SIG-M5 treated with dmso at 0.1 percent for 504 hours (cell line): ENCODE measurements at regions not wholly inside any gene's neighbourhood (a gene's known extent, or its start where the extent isn't known, plus 50 kb on each side); places are given as distances from the start of the nearest gene placed in this dataset.

Source experiments
- DNase-seq: peaks from one replicate; lab custom pipeline; 2025; ENCODE audit not compliant: unreplicated experiment; lab: John Stamatoyannopoulos, UW

- no peak for DNase-seq
Measured at GRCh38 chr2:12334412-12334966, 382.2 kb upstream of the TRIB2 start.

DNA sequence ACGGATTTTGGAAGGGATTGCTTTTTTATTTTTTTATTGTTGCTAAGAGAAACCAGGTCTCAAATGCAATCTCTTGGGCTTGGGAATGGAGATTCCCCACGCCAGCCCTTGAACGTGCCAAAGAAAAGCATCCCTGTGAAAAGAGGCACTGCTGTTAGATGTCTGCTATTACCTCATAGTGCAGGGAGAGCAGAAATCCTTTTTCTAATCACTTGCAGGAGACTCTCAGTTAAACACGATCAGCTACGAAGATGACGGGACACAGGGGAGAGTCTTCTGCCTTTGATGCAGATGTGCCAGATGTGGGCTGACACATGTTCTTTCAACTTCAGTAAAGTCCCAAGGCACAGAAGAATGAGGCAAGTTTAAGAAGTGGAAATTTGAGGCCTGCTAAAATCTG lies 381.6 kb upstream of the TRIB2 start:
- no peak for DNase-seq

- no peak for DNase-seq
Measured at GRCh38 chr2:12335995-12336394, 380.7 kb upstream of the TRIB2 start.

DNA sequence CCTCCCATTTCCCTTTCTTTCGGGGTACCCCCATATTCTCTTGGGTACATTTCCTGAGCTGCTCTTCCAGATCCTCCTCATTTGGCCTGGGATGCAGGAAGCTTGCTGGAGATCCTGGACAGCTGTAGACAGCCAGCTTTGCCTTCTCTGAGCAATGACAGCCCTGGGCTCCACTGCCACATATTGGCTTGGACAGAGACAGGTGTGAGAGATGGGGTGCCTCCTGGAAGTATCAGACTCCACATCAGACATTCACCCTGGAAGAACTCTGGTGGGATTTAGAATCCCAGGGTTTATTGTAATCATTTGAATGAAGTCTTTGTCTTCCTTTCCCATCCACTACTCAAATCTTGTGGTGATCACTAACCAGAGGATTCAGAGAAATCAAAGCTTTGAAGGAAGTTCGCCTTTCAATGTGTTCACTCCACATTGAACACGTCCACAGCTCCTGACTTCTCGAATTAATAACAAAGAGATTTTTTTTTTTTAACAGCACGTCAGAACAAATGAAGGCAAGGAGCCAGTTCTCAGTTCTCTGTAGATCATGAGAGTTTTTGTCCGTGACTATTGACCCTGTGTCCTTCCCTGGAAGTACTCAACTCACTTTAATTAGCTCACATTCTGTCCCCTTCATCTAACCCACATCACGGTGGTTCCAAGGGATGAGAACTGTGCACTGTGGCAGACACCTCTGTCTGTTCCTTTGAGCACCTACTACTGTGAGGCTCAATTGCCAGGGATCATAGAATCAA lies 377.6 kb upstream of the TRIB2 start:
- no peak for DNase-seq

- DNase-seq, result no peak
Measured at GRCh38 chr2:12340164-12340563, 376.6 kb upstream of the TRIB2 start.

GRCh38 chr2:12341215-12341614 lies 375.5 kb upstream of the TRIB2 start:
- no peak for DNase-seq

- DNase-seq, result no peak
Measured at GRCh38 chr2:12341920-12342319, 374.8 kb upstream of the TRIB2 start.

GRCh38 chr2:12343141-12343540 lies 373.6 kb upstream of the TRIB2 start:
- DNase-seq, result no peak

- DNase-seq, result no peak
Measured at GRCh38 chr2:12347066-12347493, 369.7 kb upstream of the TRIB2 start.

- DNase-seq, result no peak
Measured at GRCh38 chr2:12348216-12348615, 368.5 kb upstream of the TRIB2 start.

DNA sequence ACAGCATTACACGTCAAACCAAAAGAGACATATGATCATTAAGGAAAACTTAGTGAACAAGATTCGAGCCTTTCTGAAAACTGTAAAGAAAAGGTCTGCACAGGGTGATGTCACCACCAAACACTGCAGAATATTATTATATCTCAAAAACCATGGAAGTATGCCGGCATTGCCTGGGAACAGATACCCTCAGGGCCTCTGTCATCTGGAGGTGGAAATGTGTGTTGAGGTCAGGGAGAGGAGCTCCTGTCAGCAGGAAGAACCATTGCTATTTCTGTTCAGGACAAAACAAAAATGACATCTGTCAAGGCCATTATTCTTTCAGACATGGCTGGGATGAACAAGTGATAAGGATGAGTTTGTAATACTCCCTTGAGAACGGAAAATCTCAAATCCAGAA lies 365.9 kb upstream of the TRIB2 start:
- no peak for DNase-seq

DNA sequence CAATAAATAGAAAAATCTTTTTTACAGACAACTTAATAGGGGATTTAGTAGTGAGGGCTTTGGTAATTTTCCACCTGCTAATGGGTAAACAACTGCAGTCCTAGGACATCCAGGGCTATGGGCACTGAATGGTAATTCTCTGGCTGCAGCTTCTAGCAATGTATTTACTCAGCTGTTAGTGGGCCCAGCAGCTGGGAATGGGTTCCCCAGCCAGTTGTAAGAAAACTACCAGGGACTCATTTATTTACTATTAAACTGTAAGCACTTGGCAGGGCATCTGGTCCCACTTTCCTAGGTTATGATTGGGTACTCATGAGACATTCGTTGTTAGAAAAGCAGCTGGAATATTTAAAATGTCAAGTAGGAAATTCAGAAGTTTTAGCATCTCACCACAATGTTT lies 363.8 kb upstream of the TRIB2 start:
- no peak for DNase-seq

DNA sequence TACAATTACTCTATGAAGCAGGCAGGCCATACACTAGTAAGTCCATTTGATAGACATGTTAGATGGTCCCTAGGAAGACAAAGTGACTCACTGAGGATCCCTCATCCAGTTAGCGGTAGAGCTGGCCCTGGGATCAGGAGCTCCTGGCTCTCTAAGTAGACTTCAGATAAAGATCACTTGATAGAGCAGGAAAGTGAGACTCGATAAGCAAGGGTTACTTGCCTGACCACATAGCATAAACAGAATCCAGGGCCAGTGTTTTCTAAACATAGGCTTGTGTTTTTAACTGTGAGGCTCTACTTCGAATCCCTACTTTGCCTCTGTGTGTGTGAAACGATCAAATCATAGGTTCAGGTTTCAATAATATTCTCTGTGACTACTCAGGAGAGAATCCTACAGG lies 355.2 kb upstream of the TRIB2 start:
- DNase-seq, result no peak

GRCh38 chr2:12363138-12363537 lies 353.6 kb upstream of the TRIB2 start:
- DNase-seq, result no peak

GRCh38 chr2:12363569-12363968 lies 353.2 kb upstream of the TRIB2 start:
- DNase-seq, result no peak

DNA sequence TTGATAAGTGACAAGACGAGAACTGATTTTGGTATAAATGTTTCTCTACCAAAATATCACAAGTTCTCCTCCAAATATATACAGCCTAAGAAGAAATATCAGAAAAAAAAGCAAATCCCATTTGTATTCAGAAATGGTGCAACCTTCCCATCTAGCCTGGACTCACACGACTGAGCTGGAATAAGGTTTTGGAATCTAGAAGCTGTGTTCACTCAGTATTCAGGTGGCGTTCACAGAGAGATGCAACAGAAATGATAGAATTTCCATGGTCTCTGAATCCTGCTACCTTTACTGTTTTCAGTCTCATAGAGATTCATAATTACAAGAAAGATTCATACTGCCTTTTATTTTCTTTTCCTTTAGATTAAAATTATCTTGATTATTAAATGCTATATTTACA lies 347.2 kb upstream of the TRIB2 start:
- DNase-seq, result no peak

DNA sequence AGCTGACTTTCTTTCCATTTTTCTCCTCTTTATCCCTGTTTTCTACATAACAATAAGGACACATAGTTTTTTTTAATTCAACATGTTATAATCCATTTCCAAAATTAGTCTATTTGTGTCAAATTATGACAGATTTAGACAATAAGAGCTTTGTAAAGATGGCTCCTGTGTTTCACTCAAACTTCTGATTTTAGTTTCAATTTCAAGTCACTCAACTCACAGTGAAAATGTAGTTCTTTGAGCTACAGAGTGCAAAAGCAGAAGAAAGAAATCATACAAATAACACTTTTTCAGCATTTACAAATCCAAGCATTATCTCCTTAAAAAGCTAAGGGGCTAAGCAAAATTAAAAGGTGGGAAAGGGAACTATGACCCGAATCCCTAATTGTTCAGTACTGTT lies 340.7 kb upstream of the TRIB2 start:
- DNase-seq, result no peak

DNA sequence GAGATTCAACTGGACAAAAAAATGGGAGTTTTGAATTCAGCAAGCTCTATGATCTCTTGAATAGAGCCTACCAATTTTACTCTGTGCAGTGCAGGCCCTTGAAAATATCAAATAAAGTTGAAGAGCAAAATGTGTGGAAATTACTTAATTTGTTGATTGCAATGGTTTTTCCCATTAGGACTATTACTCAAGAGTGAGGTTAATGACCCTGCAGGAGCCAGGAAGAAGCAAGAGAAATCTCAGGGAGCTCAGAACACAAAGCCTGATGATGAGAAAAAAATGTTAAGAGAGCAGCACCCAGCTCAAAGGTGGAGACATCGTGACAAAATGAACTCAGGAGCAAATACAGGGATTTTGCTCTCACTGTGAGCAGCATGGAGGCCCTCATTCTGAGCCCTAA lies 337.6 kb upstream of the TRIB2 start:
- no peak for DNase-seq

- DNase-seq, result no peak
Measured at GRCh38 chr2:12381543-12382325, 335.0 kb upstream of the TRIB2 start.

DNA sequence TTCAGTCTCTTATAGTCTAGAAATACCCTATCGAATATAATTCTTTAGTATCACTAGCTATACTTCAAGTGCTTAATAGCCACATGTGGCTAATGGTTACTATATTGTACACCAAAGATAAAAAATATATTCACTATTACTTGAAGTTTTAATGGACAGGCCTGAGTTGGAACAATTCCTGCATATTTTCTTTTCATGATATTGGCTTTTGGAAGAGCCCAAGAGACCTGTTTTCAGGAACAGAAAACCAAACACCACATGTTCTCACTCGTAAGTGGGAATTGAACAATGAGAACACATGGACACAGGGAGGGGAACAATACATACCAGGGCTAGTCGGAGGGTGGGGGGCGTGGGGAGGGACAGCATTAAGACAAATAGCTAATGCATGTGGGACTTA lies 334.4 kb upstream of the TRIB2 start:
- no peak for DNase-seq

GRCh38 chr2:12389344-12390045 lies 327.2 kb upstream of the TRIB2 start:
- DNase-seq, result no peak

DNA sequence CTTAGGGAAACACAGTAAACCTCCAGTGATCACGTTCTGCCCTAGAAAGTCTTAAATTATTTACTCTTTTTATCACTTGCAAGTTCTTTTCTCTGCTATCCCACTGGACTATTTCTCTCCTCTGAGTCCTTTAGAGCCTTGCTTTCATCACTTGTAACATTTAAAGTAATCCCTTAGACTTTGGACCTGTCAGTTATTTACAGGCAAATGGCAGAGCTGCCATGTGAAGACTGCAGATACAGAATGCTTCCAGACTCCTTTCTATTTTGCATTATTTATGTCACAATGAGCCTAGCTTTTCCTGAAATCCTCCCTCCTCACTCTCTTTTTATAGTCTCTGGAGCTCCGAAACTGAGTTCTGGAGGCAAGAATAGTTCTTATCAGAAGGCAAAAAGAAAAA lies 325.6 kb upstream of the TRIB2 start:
- DNase-seq, result no peak
